ENCODE measurements at regions not wholly inside any gene's neighbourhood (a gene's known extent, or its start where the extent isn't known, plus 50 kb on each side); places are given as distances from the start of the nearest gene placed in this dataset.

DNA sequence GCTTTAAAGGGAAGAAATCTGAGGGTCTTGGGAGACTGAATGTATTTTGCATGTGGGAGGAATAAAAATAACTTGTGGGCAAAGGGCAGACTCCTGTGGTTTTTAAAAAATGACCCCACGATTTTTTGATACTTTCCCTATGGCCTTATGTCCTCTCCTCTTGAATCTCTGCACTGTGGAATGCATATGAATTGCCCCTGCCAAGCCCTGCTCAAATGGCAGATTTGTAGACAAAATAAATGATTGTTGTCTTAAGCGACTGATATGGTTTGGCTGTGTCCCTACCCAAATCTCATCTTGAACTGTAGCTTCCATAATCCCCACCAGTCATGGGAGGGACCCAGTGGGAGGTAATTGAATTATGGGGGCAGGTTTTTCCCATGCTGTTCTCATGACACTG lies 223.8 kb downstream of the DACT1 start:
- no peak for DNase-seq

- no peak for DNase-seq
Measured at GRCh38 chr14:58862416-58863160, 224.8 kb downstream of the DACT1 start.

DNA sequence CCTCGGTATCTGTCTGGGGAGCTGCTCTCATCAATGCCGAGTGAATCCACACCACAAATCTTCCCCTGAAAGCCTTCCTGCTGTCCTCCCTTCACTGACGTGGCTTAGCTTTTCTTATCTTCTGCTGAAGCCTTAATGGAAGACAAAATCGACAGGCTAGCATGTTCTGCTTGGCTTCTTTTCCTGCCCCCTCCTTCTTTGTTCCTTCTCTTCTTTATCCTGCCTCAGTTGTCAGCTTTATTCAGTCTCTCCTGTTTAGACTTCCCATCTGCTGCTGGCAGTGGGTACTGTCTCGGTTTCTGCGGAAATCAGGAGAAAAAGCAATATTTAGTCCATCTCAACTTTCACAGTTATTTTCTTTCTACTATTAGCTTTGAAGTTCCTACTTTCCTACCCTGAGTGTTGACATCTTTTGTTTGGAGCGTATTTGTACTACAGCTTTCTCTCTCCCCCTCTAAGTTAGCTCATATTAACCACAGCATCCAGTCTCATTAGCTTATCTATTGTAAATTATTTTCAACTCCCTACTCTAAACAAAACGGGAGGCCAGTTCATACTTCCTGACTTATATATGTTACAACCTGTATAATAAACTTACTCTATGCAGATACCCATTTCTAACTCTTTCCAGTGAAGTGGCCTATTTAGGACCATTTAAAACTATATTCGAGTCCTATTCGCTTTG lies 226.0 kb downstream of the DACT1 start:
- DNase-seq = no peak

DNA sequence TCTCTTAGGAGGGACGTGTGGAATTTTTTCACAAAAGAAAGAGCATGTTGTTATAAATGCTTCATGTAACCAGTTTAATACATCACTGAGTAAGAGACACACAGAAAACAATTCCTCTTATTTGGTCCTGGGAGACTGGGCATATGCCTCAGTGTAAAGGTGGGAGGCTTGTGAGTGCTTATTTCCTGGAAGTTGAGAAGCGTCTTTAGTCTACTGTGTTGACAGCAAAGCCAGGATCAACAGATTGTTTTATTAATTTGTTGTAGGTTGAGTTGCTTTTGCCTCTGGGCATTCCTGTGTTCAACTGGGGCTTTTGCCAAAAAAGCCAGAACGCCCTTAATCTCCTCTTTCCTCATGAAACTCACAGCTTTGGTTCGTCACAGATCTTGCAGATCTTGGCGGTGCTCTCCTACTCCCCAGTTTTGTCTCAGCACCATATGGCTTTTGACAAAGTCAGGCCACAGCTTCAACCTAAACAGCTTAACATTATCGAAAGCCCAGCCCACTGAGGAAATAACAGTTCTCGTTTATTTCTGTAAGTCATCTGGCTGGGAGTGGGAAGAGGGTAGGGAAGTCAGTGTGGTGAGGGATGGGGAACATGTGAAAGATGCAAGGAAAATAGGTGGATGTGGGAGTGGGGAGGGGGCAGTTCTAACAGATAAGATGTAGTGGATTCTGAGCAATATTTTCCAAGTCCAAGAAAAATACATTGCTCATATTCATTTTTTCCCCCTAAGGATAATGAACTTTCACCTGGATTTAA lies 227.2 kb downstream of the DACT1 start:
- no peak for DNase-seq

- no peak for DNase-seq
Measured at GRCh38 chr14:58865514-58866281, 227.9 kb downstream of the DACT1 start.

DNA sequence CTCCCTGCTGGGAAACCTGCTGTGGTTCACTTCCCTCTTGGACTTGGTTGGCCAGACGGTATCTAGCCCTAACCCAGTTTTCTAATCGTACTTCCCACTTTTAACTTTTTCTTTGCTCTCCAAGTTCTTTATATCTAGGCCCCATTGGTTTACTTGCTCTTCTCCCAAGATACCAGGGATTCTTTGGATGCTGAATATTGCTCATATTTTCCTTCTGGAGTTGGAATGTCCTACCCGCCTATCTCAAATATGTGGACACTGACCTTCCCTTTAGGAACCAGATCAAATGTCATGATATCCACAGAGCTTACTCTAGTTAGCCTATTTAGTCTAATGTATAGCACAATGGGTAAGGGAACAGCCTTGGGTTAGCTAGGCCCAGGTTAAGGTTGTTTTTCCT lies 228.6 kb downstream of the DACT1 start:
- DNase-seq = no peak

DNA sequence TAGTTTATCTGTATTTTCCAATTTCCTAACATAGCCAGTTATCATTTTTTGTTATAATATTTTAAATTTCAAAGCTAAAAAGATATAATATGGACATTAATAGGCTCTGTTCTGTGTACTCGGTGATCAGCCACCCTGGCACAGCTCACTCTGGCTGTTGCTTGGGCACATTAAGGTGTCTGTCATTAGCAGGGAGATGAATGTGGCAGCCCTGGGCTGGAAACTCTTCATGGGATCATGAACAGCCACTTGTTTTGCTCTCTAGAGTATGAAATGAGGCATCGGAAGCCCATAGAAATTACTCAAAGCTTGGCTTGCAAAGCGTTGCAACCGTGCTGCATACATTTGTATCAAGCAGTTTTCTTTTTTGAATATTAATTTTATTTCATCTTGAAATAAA lies 233.2 kb downstream of the DACT1 start:
- DNase-seq = no peak

DNA sequence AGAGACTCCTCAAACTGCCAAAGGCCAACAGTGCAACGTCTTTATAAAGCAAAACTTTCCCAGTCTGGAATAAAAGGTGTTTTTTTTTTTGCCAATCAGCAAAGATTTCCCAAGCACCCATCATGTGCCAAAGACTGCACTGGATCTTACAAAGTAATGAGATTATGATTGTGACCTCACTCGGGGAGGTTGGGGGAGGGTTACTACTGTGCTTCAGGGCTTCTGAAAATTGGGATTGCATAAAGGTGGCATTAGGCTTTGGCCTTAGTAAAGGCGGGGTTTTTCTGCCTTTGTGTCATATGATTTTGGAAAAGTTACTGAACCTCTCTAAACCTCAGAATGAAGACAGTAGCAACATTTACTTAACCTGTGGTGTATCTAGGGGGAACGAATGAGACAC lies 233.8 kb downstream of the DACT1 start:
- DNase-seq = no peak

DNA sequence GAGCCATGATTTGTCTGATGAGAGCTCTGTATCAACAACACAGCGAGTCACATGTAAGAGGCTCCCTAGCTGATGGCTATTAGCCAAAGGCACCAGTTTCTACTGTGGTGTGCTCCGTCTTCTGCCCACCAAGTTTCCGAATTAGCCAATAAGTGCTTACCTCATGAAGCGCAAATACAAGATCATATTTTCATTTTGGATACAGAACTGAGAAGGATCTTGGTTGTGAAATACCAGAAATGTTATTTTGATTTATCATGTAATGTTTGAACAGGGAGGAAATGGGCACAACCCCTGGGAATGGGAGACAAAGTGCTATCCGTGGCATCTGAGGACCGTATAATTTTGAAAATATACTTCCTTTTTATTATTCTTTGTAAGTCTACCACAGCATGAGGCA lies 234.3 kb downstream of the DACT1 start:
- no peak for DNase-seq

GRCh38 chr14:58873228-58873953 lies 235.6 kb downstream of the DACT1 start:
- DNase-seq = no peak

GRCh38 chr14:58875613-58876012 lies 237.9 kb downstream of the DACT1 start:
- no peak for DNase-seq

DNA sequence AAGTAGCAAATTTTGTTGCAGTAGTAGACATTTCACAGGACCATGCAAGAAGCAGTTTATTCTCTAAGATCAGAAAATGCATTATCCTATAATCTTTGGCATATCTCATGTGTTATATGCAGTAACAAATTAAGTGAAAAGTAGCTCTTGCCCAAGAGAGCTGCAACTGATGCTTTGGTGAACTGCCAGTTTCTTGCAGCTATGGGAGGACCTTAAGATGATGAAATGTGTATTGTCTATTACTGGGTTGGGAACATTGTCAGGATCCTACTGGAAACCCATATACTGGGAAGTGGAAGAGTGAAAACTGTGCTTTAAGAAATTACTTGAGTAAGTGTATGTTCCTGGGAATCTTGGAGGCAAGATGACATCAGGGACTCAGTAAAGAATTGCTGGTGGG lies 238.8 kb downstream of the DACT1 start:
- DNase-seq = no peak

GRCh38 chr14:58878439-58879139 lies 240.8 kb downstream of the DACT1 start:
- no peak for DNase-seq

DNA sequence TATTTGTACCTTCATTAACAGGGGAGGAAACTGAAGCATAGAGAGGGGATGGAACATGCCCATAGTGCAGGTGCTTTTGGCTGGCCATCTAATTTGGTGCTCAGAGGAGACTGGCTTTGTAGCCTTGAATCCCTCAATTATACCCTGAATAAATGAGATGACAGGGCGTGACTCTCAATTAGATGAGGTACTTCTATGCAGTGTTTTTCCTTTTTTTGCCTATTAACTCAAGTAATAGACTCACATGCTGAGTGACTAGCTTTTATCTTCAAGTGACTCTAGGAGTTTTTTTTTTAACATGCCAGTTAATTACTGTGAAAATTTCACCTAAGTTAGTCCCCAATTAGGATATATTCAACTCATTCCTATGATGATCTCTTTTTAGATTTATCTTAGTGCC lies 243.7 kb downstream of the DACT1 start:
- DNase-seq = no peak

DNA sequence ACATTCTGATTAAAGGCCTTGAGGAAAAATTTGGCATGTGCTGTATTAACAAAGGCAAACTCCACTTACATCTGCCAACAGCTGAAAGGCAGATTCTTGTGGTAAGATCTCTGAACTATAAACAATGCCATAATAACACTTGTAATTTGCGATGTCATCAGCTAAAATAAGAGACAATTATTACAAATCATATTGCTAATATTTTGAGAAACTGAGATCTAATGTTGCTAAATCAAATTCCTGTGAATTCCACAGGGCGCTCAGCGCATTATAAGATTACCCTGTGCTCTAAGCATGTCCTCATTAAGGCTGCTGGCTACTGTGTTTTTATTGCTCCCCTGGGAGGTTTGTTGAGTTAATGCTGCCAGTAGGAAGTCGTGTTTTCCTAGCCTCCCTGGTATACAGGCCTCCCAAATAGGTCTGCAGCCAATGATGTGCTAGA lies 244.8 kb downstream of the DACT1 start:
- no peak for DNase-seq

GRCh38 chr14:58884442-58884841 lies 246.7 kb downstream of the DACT1 start:
- DNase-seq = peak in 1 of 2 experiments; percentile 12

DNA sequence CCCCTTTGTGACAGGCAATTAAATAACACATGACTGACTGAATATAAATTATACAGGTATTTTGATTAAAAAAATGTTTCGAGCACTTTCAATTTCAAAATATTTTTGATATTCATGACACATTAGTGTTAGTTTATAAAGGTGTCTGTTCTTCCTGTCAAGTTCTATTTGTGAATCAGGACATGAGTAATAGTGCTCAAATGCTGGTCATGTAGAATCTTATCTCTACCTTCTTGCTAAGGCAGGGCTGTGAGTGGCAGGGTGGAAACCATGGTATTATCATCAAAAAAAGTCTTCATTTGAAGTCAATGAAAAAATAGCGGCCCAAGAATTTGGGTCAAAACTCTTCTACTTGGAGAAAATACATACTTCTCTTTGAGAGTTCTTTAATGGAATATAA lies 250.2 kb downstream of the DACT1 start:
- DNase-seq = no peak

- no peak for DNase-seq
Measured at GRCh38 chr14:58898655-58899316, 261.0 kb downstream of the DACT1 start.

DNA sequence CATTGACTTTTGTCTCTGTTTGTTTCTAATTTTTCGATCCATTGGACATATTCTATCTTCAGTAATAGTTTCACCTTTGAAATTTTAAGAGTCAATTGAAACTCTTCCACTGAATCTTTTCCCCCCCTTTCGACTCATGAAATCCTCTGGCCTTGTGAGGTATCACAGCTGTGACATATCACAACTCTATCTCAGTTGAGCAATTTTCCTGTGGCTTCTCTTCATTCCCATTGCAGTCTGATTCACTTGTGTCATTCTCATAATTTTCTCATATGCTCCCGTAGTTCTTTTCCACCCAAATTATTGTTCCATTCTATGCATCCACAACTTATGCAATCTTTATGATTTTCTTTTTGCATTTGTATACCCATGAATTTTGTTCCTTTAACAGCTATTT lies 261.6 kb downstream of the DACT1 start:
- DNase-seq = no peak

GRCh38 chr14:58901826-58902225 lies 264.1 kb downstream of the DACT1 start:
- no peak for DNase-seq

GRCh38 chr14:58904776-58905175 lies 267.0 kb downstream of the DACT1 start:
- DNase-seq = no peak
